ENCODE measurements at regions not wholly inside any gene's neighbourhood (a gene's known extent, or its start where the extent isn't known, plus 50 kb on each side); places are given as distances from the start of the nearest gene placed in this dataset.

DNA sequence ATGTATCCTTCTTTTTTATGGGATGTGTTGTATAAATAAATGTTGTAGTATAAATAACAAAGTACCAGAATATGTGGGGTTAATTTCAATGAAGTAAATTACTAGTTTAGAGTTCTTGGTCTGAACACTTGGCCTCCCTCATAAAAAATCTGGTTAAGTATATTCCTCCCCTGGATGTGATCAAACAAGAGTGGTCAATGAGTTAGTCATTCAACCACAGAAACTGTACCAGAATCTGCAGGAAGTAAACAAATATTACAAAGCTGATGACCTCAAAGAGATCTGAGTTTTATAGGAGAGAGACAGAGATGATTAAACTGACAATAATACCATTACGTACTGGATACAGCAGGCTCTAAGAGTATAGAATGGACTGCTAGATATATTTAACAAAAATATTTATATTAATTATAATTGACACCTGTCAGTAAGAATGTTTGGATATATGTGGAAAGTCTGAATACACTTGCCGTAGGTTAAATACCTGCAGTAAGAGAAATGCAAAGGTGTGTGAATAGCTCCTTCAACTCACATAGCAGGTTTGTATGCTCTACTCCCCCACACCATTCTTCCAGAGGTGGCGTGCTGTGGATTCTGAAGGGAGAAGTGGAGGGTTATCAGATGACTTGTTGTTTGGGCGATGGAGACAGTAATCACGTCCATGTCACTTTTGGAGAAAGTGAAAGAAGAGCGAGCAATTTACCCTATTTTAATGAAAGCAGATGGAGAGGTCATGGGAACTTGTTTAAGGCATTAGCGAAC, 108.3 kb upstream of the LRATD1 start:
- H3K27ac ChIP-seq, result no peak overlapping the region
- no peaks in the 10 kb centered on the region for H3K27me3 ChIP-seq
- FAIRE-seq (no peak), DNase-seq (no peak), ATAC-seq (no peak)
- WGBS, 2 donors, result 76% methylated on average over 7 of the region's 7 CpGs
- intact Hi-C loops (cut with DNase I), result no loop called here
- no peaks in the 10 kb centered on the region for H3K9me3 ChIP-seq
- no peak overlapping the region for H3K4me3 ChIP-seq
- no peaks in the 10 kb centered on the region for H3K4me1 ChIP-seq
- TF ChIP-seq, protein P1, sequence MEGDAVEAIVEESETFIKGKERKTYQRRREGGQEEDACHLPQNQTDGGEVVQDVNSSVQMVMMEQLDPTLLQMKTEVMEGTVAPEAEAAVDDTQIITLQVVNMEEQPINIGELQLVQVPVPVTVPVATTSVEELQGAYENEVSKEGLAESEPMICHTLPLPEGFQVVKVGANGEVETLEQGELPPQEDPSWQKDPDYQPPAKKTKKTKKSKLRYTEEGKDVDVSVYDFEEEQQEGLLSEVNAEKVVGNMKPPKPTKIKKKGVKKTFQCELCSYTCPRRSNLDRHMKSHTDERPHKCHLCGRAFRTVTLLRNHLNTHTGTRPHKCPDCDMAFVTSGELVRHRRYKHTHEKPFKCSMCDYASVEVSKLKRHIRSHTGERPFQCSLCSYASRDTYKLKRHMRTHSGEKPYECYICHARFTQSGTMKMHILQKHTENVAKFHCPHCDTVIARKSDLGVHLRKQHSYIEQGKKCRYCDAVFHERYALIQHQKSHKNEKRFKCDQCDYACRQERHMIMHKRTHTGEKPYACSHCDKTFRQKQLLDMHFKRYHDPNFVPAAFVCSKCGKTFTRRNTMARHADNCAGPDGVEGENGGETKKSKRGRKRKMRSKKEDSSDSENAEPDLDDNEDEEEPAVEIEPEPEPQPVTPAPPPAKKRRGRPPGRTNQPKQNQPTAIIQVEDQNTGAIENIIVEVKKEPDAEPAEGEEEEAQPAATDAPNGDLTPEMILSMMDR (IDR thresholded peaks at IDR 0.05), result no peak
- no peaks in the 10 kb centered on the region for H3K36me3 ChIP-seq

DNA sequence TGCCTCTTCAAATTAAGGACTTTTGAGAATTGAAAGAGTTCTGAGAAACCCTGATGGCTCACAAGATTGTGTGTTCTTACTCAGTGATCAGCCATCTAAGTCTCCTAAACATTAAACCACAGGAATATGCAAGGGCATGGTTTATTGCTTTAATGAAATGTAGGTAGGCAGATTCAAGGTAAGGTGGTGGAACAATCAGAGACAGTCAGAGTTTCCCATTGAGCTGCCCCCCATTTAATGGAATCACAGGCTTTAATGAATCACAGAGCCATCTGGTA, 107.8 kb upstream of the LRATD1 start:
- Histone ChIP-seq H3K4me1 (no peaks in the 10 kb centered on the region), H3K36me3 (no peaks in the 10 kb centered on the region), H3K4me3 (no peak overlapping the region), H3K27ac (no peak overlapping the region), H3K9me3 (no peaks in the 10 kb centered on the region), H3K27me3 (no peaks in the 10 kb centered on the region)
- TF ChIP-seq, protein P1 (IDR thresholded peaks at IDR 0.05), result no peak
- FAIRE-seq (no peak), ATAC-seq (no peak), DNase-seq (no peak)
- intact Hi-C loops (cut with DNase I), result no loop called here

DNA sequence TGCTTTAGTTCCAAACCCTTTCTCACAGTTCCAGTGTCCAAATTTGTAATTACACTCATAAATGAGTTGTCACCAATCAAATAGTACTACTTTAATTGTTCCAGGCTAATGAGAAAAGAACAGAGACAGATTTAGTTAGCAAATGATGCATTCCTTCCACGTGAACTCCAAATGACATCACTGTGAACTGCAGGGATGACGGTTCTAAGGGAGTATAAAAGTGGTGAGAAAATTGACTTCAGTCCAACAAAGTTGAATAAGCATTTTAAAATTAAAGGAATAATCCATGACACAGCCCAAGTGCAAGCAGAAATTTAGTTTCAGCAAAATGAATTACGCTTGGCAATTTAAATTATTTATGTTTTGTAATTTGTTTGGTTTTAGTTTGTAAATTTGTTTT, 102.0 kb upstream of the LRATD1 start:
- 76 to 83% methylated on average over 3 of the region's 3 CpGs for WGBS, 2 donors

DNA sequence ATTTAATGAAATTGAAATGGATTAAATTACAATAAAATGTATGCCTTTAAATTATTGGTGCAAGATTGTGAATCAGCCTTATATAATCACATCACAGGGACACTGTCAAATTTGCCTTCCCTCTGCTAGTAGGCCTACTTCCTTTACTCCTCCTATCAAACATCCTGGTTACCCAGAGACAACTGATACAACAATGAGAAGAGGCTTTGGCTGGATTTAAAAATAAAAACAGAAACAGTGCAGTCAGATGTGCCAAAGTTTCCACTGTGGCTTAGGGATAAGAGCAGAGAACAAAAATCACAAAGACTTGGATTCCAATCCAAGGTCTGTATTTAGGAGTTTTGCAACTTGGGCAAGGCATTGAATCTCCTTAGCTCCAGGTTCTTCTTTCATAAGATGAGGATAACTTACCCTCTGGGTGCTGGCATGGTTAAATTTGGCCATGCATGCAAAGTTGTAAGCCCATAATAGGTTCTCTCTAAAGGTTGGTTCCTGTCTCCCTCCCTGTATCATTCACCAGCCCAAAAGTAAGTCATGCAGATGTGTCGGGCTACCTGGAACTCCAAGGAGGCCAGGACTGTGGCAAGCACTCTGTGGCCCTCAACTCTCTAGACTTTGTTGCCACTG, 99.3 kb upstream of the LRATD1 start:
- intact Hi-C loops (cut with DNase I), result no loop called here
- TF ChIP-seq, protein P1 (IDR thresholded peaks at IDR 0.05), result no peak
- no peaks in the 10 kb centered on the region for H3K36me3 ChIP-seq
- H3K4me1 ChIP-seq, result no peaks in the 10 kb centered on the region
- ATAC-seq (no peak), FAIRE-seq (no peak), DNase-seq (no peak)
- no peaks in the 10 kb centered on the region for H3K9me3 ChIP-seq
- H3K27me3 ChIP-seq, result no peaks in the 10 kb centered on the region
- no peak overlapping the region for H3K4me3 ChIP-seq
- 0 to 96% methylated on average over 1 of the region's 1 CpG for WGBS, 2 donors
- no peak overlapping the region for H3K27ac ChIP-seq

More for the DNA sequence above, 102.0 kb upstream of the LRATD1 start:
- Histone ChIP-seq H3K4me3 (no peak overlapping the region), H3K27me3 (no peaks in the 10 kb centered on the region), H3K4me1 (no peaks in the 10 kb centered on the region), H3K9me3 (no peaks in the 10 kb centered on the region), H3K27ac (no peak overlapping the region), H3K36me3 (no peaks in the 10 kb centered on the region)
- intact Hi-C loops (cut with DNase I), result no loop called here
- DNase-seq (no peak), FAIRE-seq (no peak), ATAC-seq (no peak)
- TF ChIP-seq, protein P1 (IDR thresholded peaks at IDR 0.05), result no peak

DNA sequence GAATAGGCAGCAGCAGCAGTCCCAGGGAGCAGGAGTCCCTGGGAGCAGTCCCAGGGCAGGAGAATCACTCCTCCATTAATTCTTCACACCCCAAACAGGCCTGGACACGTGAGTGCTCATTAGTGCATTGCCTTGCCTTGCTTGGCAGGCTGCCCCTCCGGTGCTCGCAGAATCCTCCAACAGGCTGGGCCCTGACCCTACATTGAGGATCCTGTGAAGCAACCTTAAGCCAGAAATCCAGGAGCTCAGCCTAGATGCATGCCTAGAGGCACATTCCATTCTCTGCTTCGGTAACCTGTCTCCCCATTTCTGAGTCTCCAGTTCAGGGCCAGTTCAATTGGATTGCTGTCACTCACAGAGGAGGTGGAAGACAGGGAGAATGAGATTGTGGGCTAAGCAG, 97.4 kb upstream of the LRATD1 start:
- Histone ChIP-seq H3K27ac (no peak overlapping the region), H3K36me3 (no peaks in the 10 kb centered on the region), H3K4me3 (no peak overlapping the region), H3K27me3 (no peaks in the 10 kb centered on the region), H3K4me1 (no peaks in the 10 kb centered on the region), H3K9me3 (no peaks in the 10 kb centered on the region)
- DNase-seq (no peak), ATAC-seq (no peak), FAIRE-seq (no peak)
- TF ChIP-seq, protein P1 (IDR thresholded peaks at IDR 0.05), result no peak
- WGBS, 2 donors, result 58 to 59% methylated on average over 4 of the region's 4 CpGs
- intact Hi-C loops (cut with DNase I), result no loop called here

Measured in pancreas (tissue), 10 donors.